ENCODE measurements at regions not wholly inside any gene's neighbourhood (a gene's known extent, or its start where the extent isn't known, plus 50 kb on each side); places are given as distances from the start of the nearest gene placed in this dataset.

DNA sequence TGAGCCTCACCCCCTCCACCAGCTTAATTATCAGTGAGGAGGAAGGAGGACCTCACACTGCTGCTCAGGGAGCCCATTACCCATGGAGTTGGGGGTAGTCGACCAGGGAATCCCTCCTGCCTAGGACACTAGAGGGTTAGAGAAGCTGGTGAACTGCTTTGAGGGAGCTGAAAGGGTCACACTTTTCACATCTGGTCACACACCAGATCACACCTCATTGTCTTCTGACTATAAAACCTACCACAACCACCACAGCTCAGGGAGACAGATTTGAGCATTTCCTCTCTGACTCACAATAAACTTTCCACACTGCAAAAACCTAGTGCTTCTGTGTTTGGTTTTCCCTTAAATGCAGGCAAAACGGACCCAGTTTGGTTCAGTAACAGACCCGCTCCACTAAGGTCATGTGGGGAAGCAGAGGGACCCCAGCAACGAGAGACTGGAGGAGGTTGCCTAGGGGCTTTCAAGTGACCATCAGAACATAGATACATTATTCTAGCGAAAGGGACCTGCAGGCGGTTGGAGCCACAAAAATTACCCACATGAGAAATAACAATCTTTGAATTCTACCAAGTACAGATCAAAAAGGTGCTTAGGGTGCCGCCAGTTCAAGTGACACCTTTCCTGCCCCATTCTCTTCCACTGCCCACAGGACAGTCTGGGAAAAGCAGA is 151.4 kb upstream of the AVPR1A start:
- Histone ChIP-seq H3K36me3 (ENCODE audit: control insufficient read depth in 2 of 2, extremely low read depth in 1 of 2, insufficient read depth in 2 of 2, low read length in 2 of 2) (no peaks in the 10 kb centered on the region), H3K27me3 (ENCODE audit: control insufficient read depth in 2 of 2, insufficient read depth in 2 of 2, low read length in 2 of 2) (peaks cover 4 to 19% of the 10 kb centered on the region in 2 experiments), H3K27ac (ENCODE audit: insufficient read depth, low read depth, low read length) (no peak overlapping the region), H3K9ac (replicated peaks; ENCODE audit: extremely low read depth, insufficient read depth, low read length) (no peak overlapping the region), H4K20me1 (replicated peaks; ENCODE audit: control insufficient read depth, extremely low read depth, insufficient read depth, low read length) (no peaks in the 10 kb centered on the region), H3K9me3 (replicated peaks; ENCODE audit: control insufficient read depth, insufficient read depth, low read length) (no peaks in the 10 kb centered on the region), H3K4me1 (ENCODE audit: control insufficient read depth, extremely low read depth, insufficient read depth, low read length) (no peaks in the 10 kb centered on the region), H3K79me2 (ENCODE audit: control insufficient read depth, insufficient read depth, low read length) (no peaks in the 10 kb centered on the region), H3K4me3 (replicated peaks in 1 of 3; ENCODE audit: insufficient read depth in 1 of 3, low read depth in 1 of 3, low read length in 3 of 3) (no peak overlapping the region), H3K9me1 (replicated peaks; ENCODE audit: control insufficient read depth, extremely low read depth, insufficient read depth, low read length) (no peaks in the 10 kb centered on the region), H3K4me2 (ENCODE audit: insufficient read depth, low read length) (no peak overlapping the region), H2AFZ (ENCODE audit: low read depth, low read length) (no peak overlapping the region)
- no TSS peak for BruUV-seq (replicated peaks)
- intact Hi-C loops (cut with micrococcal nuclease): no loop called here
- dilution Hi-C loops (cut with MboI; ENCODE audit: extremely low pct_ligation_motif_present, low sequenced_read_pairs): no loop called here
- ChIA-PET CTCF (interaction anchor here (0.5 kb wide), 1 partner anchor 568 kb away, joined by 3 read pairs; no protein-coding TSS in a partner anchor), POLR2A (no interaction called here)
- peak; percentile 67 for FAIRE-seq
- TF ChIP-seq JUN (IDR thresholded peaks at IDR 0.05; ENCODE audit: borderline replicate concordance, insufficient read depth, insufficient read length, low read depth) (no peak), MYC (IDR thresholded peaks at IDR 0.05; ENCODE audit: low read depth, low read length) (no peak)
- TF ChIP-seq, protein P1, sequence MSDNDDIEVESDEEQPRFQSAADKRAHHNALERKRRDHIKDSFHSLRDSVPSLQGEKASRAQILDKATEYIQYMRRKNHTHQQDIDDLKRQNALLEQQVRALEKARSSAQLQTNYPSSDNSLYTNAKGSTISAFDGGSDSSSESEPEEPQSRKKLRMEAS (IDR thresholded peaks at IDR 0.05; ENCODE audit: insufficient read depth, insufficient read length): no peak
- TF ChIP-seq, protein P2, sequence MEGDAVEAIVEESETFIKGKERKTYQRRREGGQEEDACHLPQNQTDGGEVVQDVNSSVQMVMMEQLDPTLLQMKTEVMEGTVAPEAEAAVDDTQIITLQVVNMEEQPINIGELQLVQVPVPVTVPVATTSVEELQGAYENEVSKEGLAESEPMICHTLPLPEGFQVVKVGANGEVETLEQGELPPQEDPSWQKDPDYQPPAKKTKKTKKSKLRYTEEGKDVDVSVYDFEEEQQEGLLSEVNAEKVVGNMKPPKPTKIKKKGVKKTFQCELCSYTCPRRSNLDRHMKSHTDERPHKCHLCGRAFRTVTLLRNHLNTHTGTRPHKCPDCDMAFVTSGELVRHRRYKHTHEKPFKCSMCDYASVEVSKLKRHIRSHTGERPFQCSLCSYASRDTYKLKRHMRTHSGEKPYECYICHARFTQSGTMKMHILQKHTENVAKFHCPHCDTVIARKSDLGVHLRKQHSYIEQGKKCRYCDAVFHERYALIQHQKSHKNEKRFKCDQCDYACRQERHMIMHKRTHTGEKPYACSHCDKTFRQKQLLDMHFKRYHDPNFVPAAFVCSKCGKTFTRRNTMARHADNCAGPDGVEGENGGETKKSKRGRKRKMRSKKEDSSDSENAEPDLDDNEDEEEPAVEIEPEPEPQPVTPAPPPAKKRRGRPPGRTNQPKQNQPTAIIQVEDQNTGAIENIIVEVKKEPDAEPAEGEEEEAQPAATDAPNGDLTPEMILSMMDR (IDR thresholded peaks at IDR 0.05; ENCODE audit: extremely low read depth in 1 of 2, insufficient read depth in 1 of 2, low read depth in 1 of 2, low read length in 2 of 2): no peak
- peak; percentile 7 for DNase-seq (ENCODE audit: low read depth, low spot score)

DNA sequence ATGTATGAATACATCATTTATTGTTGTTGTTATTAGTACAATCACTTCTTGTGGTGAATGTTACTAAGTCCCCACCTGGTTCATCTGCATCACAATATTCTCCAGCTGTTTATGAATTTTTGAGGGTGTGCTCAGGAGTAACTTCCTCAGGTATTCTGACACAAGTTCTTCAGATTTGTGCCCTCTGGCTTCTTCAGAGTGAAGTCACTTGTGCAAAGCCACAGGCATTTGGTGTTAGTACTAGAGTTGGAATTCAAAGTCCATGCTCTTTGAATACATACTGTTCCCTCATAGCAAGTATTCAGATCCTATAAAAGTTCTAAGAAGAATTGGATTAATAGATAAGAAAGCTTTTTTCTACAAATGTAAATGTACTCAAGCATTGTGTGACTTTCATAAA is 150.3 kb upstream of the AVPR1A start:
- no peaks in the 10 kb centered on the region for H3K36me3 ChIP-seq (ENCODE audit: control insufficient read depth in 2 of 2, extremely low read depth in 1 of 2, insufficient read depth in 2 of 2, low read length in 2 of 2)
- DNase-seq (ENCODE audit: low read depth, low spot score) (no peak), FAIRE-seq (no peak)
- H3K9ac ChIP-seq (replicated peaks; ENCODE audit: extremely low read depth, insufficient read depth, low read length): no peak overlapping the region
- no peak overlapping the region for H3K4me3 ChIP-seq (replicated peaks in 1 of 3; ENCODE audit: insufficient read depth in 1 of 3, low read depth in 1 of 3, low read length in 3 of 3)
- H3K27ac ChIP-seq (ENCODE audit: insufficient read depth, low read depth, low read length): no peak overlapping the region
- no peaks in the 10 kb centered on the region for H3K79me2 ChIP-seq (ENCODE audit: control insufficient read depth, insufficient read depth, low read length)
- BruUV-seq (replicated peaks): no TSS peak
- H3K27me3 ChIP-seq (ENCODE audit: control insufficient read depth in 2 of 2, insufficient read depth in 2 of 2, low read length in 2 of 2): peaks cover 4 to 19% of the 10 kb centered on the region in 2 experiments
- H4K20me1 ChIP-seq (replicated peaks; ENCODE audit: control insufficient read depth, extremely low read depth, insufficient read depth, low read length): no peaks in the 10 kb centered on the region
- dilution Hi-C loops (cut with MboI; ENCODE audit: extremely low pct_ligation_motif_present, low sequenced_read_pairs): no loop called here
- no peaks in the 10 kb centered on the region for H3K4me1 ChIP-seq (ENCODE audit: control insufficient read depth, extremely low read depth, insufficient read depth, low read length)
- H2AFZ ChIP-seq (ENCODE audit: low read depth, low read length): no peak overlapping the region
- H3K4me2 ChIP-seq (ENCODE audit: insufficient read depth, low read length): no peak overlapping the region
- H3K9me1 ChIP-seq (replicated peaks; ENCODE audit: control insufficient read depth, extremely low read depth, insufficient read depth, low read length): no peaks in the 10 kb centered on the region
- ChIA-PET POLR2A (no interaction called here), CTCF (no interaction called here)
- intact Hi-C loops (cut with micrococcal nuclease): no loop called here
- H3K9me3 ChIP-seq (replicated peaks; ENCODE audit: control insufficient read depth, insufficient read depth, low read length): no peaks in the 10 kb centered on the region
- no peak for TF ChIP-seq GATA2 (IDR thresholded peaks at IDR 0.05; ENCODE audit: insufficient read depth, insufficient read length, low read depth, low read length)
- TF ChIP-seq POLR2A (IDR thresholded peaks at IDR 0.05; ENCODE audit: low read depth, low read length): no peak
- TF ChIP-seq MYC (IDR thresholded peaks at IDR 0.05; ENCODE audit: low read depth, low read length): no peak
- no peak for TF ChIP-seq JUN (IDR thresholded peaks at IDR 0.05; ENCODE audit: borderline replicate concordance, insufficient read depth, insufficient read length, low read depth)
- TF ChIP-seq POLR2AphosphoS5 (IDR thresholded peaks at IDR 0.05; ENCODE audit: insufficient read depth, low read depth, low read length): no peak
- TF ChIP-seq EZH2 (IDR thresholded peaks at IDR 0.05; ENCODE audit: borderline replicate concordance, low read depth, low read length, severe bottlenecking): no peak
- TF ChIP-seq FOS (IDR thresholded peaks at IDR 0.05; ENCODE audit: borderline replicate concordance, insufficient read depth, low read length): no peak
- TF ChIP-seq, protein P1 (IDR thresholded peaks at IDR 0.05; ENCODE audit: insufficient read depth, insufficient read length): no peak
- TF ChIP-seq, protein P2 (IDR thresholded peaks at IDR 0.05; ENCODE audit: extremely low read depth in 1 of 2, insufficient read depth in 1 of 2, low read depth in 1 of 2, low read length in 2 of 2): no peak

All from endothelial cell of umbilical vein (primary cell).